Stromal cell of bone marrow (primary cell): ENCODE measurements at regions not wholly inside any gene's neighbourhood (a gene's known extent, or its start where the extent isn't known, plus 50 kb on each side); places are given as distances from the start of the nearest gene placed in this dataset.

Experiments
- DNase-seq: peaks from one replicate; pipeline ENCODE4 v3.0.0-alpha.2; 2012; ENCODE audit warnings: low read depth

DNA sequence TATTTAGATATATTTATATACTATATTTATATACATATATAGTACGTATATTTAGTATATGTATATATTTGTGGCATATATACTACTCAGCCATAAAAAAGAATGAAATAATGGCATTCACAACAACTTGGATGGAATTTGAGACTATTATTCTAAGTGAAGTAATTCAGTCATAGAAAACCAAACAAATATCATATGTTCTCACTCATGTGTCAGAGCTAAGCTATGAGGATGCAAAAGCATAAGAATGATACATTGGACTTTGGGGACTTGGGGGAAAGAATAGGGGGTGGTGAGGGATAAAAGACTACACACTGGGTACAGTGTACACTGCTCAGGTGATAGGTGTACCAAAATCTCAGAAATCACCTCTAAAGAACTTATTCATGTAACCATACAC lies 1015.7 kb downstream of the EFNB2 start:
- peak; percentile 17 for DNase-seq

DNA sequence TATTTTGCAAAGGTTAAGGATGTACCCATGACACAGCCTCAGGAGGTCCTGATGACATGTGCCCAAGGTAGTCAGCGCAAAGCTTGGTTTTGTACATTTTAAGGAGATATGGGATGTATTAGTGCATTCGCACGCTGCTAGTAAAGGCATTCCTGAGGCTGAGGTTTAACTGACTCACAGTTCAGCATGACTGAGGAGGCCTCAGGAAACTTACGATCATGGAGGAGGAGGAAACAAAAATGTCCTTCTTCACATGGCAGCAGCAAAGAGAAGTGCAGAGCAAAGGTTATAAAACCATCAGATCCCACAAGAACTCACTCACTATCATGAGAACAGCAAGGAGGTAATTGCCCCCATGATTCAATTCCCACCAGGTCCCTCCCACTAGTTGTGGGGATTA lies 1017.4 kb downstream of the EFNB2 start:
- no peak for DNase-seq

DNA sequence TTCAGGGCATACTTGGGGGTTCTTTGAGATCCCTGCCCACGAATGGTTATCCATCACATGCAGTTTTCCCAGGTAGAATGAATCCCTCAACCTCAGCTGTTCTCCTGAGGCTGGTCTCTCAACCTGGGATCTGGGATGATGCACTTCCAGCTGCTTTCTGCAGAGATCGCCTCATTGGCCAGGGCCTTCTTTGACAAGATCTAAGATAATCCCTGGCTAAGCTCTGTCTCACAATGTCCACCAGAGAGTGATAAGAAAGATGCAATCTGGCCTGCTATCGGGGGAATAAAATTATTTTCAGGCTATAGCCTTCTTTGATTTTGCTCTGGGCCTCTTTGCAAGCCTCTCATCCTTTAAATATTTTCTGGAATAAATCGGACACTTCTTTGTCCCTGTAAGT lies 1021.1 kb downstream of the EFNB2 start:
- DNase-seq, result no peak

DNA sequence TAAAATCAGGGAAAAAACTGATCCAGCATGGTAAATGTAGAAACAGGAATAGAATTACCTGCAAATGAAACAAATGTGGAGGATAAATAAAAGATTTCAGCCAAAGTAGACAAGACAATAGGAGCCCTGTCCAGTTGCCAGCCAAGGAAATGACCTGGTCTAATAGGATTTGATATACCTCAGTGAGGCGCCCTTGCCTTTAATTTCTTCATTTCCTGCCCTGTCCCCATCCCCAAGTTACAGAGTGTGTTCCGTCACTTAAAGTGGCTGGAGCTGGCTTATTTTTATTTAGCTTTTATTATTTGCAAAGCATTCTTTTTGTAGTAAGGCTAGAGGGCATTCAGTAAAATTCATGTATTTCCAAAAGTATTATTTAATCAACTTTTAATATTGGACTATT lies 1022.0 kb downstream of the EFNB2 start:
- no peak for DNase-seq

DNA sequence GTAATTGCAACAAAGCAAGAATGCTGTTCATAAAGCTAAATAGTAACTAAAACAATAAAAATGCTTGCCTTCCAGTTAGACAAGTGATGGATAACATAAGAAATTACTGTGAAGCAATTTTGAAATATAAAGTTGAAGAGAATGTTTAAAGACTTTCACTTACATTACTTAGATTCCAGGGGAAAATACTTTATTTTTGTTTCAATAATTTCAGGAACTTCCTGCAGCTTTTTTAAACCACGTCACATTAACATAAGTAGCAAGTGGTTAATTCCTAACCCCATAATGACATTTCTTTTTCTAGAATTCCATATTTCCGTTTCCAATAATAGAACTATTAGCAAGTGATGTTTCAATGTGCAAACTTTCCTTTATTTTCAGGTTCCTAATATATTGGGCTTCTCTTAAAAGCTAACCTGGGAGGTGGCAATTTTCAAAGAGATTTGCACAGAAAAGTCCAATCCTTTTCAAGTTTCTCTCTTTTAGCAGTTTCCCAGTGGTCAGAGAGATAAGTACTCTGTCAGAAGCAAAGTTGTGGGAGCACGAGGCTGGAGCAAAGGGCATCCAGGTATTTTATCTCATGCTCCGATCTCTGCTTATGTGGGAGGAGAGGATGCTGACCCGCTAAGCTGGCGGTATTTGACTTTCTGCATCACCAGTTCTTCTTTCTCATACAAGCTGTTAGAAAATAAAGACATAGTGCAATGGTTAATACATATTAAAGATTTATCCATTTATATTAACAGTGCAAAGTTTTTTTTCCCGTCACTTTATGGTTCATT lies 1025.3 kb downstream of the EFNB2 start:
- DNase-seq, result no peak

DNA sequence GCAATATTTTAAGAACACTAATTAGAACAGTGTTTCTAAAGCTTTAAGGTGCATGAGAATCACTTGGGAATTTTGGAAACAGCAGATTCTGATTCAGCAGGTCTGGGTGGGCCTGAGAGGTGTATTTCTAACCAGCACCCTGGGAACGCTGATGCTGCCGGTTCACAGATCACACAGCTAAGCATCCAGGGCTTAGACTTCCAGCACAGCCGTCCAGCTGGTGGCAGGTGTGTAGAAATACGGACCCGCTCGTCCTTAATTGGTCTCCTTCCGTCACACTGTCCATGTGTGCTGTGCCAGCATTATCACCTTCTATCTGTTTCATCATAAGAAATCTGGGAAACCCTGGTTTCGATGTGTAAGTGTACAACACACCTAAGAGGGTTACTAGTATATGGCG lies 1029.0 kb downstream of the EFNB2 start:
- DNase-seq, result no peak

DNA sequence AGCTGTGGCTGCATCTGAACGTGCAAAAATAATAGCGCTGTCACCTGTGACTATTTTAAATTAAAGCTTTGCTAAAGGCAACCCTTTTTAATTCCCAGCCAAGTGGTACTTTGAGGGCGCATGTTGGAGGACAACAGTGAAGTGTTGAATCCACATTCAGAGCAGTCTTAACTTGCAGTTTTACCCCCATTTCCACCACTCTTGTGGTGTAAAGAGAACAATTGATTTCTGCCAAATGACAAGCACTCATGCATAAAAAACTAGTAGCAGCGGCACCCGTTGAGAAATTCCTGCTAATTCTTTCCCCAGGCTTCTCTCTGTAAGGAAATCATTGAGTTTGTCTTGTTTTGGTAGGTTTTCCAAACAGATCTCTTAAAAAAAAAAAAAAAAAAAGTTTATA lies 1033.3 kb downstream of the EFNB2 start:
- no peak for DNase-seq

DNA sequence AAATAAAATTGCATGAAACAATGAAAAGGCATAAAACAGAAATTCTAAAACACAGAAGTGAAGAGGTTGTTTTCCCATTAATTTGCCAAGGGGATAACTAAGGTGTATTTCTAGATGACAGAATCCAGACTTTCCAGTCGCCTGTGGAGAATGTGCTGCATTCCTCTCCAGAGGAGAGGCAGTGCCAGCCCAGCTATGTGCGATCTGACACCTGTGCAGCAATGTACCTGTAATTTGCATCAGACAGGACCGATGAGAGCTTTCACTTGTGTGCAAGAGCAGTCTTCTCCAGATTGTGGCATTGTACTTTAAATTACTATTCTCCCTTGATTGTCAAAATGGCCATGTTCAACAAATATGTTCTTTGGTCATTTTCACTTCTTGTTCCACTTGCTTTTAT lies 1037.9 kb downstream of the EFNB2 start:
- DNase-seq, result no peak

DNA sequence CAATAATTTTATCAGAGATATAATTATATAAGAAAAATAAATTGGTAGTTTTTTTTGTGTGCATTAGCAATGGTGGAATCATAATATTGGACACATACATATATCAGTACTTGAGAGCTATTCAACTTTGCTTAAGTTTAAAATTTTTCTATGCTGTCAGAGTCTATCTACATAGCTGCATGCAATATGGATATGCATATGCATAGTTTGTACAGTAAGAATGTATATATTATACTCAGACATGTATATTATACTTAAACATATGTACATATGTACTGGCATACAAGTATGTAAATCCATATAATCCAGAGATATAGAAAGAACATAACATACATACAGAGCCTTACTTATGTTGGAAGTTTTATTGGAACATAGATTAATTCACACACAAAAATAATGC lies 1043.2 kb downstream of the EFNB2 start:
- no peak for DNase-seq

DNA sequence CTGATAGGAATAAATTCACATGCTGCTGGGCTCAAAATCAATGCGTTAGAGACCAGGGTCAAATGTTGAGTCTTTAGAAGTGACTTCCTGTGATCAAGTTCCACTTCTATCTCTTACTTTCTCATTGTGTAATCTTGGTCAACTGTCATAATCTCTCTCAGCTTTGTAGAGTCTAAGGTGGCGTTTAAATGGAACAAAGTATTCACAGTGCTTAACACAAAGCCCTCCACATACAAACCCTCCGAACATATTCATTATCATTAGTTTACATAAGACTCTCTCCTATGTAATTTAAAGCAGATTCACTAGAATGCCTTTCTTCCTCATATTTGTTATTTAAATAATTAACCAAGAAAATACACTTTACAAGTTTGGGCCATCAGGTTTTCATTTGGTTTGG lies 1044.1 kb downstream of the EFNB2 start:
- no peak for DNase-seq

DNA sequence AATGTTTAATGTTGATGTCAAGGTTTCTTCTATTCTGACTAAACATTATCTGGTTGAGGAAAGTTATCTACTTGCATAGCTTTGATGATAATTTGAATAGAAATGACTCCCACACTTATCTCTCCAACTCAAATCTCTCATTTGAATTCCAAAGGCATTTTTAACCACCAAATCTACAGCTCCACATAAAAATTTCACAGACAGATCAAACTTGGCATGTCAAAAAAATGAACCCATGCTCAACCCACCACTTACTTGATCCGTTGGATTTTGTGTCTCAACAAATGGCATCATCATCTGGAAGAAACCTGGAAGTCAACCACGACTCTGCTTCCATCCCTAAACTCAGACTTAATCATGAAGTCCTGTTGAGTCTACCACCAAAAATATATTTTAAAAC lies 1050.4 kb downstream of the EFNB2 start:
- no peak for DNase-seq

DNA sequence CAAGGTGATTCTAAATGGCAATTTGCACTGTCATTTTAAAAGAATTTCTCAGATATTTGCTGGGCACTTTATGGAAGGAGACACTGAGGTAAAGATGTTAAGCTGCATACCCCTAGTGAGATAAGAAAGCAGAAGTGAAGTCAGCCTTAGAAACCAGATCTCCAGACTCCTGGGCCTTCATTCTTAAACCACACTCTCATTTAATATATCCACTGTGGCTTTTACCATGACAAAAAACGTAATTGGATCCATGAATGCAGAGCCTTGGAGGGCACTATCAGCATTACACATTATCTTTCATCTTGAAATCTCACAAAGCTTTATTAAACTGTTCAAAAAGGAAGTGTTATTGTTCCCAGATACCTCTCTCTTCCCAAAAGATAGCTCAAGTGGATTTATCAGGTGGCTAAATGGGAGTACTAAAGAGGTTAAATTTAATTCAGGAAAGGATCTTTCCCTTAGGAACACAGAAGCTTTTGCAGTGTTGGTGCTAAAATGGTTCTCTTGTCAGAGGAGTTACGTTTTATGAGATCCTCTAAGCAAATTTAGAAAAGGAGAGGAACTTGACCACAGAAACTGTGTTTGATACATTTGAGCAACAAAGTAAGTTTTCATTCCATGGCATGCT lies 1060.4 kb downstream of the EFNB2 start:
- DNase-seq, result no peak

DNA sequence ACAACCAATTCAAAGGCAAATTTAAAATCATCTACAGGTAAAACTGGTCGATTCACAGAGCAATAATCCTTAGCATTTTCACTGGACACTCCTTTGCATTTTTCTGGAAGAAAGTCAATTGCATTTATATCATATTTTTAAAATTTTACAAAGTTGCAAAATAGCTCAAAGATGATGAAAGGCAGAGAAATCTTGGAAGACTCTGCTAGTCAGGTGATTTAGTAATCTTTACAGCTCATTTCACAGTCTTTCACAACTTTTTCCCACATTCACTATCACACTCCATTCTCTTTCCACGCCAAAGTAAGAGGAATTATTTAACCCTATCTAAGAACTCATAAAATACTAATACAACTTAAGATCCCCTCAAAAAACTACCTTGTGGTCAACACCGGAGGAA lies 1063.8 kb downstream of the EFNB2 start:
- DNase-seq, result peak; percentile 10

DNA sequence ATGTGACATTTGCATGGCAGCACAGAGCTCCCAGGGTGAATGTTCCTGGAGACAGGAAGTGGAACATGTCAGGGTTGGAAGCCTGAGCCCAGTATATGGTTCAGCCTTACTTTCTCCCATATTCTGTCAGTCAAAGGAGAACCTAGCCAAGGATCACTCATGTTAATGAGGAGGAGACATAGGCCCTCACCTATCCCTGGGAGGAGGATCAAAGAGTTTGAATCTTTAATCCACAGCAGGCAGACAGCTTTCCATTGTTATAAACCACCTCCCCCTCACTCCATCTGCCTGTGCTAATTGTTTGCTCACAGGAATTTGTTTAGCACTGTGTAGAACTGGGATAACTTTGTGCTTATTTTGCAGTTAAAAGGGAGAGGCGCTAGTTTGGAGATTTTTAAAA lies 1069.1 kb downstream of the EFNB2 start:
- no peak for DNase-seq

DNA sequence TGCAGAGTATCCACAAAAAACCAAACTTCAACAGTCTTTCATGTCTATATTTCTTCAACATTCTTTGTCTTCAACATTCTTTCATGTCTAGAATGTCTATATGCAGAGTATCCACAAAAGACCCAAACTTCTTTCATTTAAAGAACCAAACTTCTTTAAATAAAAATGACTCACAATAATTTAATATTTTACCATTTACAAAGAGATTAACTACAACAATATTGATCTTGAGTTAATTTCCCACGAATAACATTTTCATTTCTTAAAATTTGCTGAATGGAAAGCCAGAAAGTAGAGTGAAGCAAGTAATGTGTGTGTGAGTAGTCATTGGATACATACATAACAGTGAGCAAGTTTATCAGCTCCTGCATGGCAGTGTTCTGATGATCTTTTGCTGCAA lies 1069.7 kb downstream of the EFNB2 start, which contains the start of gene DAOA:
Gene DAOA (plus strand): TSS at position 301 of the 400 bp plus-strand sequence.
- no peak for DNase-seq

DNA sequence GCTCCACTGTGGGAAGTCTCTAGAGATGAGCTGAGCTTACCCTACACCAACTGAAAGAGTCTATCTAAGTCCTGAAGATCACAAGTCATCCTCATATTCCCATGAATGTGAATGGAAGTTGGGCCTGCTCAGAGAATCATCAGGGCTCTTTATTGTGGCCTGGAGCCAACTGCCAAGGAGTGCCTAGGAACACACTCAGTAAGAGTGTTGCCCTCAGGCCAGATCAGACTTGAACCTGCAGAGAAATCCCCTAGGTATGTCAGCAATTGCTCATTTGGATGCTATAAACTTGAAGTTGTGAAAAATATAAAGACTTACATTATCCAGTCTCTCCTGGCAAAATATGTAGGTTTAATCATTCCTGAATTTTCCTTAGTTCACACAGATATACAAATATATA lies 1070.2 kb downstream of the EFNB2 start:
- DNase-seq, result no peak

DNA sequence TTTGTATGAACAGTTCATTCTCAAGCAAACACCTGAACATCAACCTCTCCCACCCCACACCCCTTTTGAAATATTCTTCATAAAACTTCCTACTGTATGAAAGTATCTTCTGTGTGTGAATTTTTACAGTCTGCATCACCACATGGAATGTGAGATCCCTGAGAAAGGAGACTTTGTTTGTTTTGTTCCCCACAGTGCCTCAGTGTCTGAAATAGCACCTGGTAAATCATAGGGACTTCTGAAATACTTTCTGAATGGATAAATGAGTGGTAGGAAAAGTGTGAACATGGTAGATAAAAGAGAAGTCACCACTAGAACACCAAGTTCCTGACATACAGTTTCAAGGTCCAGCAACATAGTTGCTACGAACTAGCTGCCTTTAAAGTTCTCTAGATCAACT lies 1071.2 kb downstream of the EFNB2 start:
- DNase-seq, result no peak

DNA sequence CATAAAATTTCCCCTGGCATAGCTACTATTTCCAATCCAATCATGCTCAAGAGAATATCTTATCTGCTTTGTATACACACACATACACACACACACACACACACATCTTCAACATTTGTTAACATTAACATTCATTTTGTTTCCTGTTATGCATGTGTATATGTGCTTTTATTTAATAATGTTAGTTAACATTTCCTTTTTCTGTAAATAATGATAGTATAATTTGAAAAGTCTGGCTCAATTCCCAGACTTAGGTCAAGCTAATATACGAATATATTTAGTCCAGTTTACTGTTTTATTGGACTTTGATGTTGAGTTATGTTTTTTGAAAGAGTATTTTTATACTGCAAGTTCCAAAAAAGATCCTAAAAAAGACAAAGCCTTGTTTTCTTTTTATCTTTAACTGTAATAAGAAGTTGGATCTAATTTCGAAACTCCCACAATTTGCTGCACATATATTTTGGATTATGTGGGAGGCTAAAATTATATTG lies 1072.4 kb downstream of the EFNB2 start:
- no peak for DNase-seq

DNA sequence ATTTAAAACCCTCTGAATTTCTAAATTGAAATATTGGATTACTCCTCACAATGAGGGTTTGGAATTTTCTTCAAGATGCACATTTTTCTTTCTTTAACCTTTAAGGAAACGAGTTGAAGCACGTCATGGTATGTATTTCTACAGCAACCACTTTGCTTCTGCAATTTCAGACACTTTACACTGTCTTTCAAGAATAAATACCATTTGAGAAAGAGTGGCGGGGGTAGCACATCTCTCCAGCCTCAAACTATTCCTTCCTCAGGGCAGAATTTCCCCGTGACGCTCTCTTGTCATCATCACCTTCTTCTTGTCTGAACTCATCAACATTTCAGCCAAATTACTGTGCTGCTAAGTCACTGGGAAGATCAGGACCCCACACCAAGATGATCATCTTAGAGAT lies 1073.4 kb downstream of the EFNB2 start:
- no peak for DNase-seq

DNA sequence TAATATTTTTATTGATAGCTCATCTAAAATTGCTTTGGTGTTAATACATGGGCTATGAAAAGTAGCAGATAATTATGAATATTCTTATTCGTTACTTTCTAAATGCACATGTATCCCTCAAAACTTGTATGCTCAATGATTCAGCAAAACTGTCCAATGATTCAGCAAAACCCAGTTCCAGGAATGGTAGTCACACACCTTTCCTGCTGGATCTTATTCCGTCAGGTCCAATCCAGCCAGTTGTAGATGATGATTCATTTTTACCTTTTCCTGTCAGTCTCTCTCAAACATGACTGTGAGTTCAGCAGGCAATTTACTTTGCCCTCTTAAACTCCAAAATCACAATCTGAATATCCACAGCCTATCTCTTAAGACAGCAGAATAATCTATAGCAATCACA lies 1082.6 kb downstream of the EFNB2 start:
- DNase-seq, result no peak

DNA sequence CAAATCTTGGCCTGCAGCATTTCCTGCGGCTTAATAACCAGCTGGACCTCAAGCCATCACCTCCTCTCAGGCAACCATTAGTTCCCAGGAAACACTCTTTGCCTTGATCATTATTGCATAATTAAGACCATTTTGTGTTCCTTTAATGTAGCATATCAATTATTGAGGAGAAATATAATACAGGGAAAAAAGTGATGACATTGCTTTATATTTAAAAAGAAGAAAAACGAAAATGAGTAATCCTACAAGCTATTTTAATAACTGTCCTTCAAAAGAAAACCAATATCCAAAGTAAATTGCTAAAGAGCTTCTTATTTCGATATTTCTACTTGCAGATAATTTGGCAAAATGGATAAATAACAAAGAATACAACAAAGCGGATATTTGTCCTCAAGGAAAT lies 1084.7 kb downstream of the EFNB2 start:
- no peak for DNase-seq

DNA sequence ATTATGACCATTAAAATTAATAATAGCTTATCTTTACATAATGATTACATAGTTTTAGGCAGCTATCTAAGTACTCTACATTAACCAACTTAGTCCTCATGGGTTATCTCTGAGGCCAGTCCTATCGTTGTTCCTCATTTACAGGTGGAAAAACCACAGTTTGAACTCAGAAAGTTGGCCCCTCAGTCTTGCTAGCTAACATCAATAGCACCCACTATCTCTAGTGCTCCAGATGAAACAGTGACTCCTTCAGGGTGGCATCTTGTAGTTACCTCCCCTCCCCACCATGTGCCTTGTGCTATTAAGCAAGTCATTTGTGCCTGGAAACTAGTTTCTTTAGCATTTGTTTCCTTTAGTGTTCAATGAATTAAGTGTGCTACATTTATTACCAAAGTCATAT lies 1086.7 kb downstream of the EFNB2 start:
- no peak for DNase-seq

DNA sequence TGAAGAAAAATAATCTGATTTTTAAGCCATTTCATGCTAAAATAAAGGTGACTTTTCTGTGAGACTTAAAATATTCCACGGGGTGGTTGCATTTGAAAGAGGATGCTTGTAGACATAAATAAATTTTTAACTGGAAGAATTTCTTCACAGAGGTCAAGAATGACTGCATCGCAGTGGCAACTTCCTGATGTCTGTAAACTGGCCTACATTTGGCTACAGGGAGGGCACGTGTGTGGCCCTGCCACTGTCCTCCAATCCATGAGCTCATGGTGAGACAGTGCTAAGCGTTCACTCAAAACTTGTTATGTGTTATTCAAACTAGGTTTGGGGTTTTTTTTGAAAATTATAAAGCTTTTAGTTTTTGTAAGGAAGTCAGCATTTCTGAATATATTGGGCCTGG lies 1089.3 kb downstream of the EFNB2 start:
- no peak for DNase-seq

DNA sequence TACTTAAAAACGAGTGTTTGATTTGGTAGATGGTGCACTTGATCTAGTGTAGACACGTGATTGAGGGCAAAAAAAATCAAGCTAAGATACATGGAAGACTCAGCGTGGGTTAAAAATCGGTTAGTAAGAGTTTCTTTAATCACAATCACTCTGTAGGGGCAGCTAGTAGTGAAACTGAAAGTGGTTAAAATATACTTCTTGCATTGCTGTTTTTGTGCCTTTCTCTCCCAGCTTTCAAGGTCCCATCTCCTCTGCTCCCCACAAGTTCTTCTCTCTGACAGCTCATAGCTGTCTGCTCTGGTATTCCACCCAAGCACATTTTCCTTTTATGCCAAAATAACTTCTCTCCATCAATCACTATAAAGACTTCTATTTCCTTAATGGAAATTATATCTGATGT lies 1089.7 kb downstream of the EFNB2 start:
- no peak for DNase-seq
